Thymus (tissue), 11 donors: ENCODE measurements at regions not wholly inside any gene's neighbourhood (a gene's known extent, or its start where the extent isn't known, plus 50 kb on each side); places are given as distances from the start of the nearest gene placed in this dataset.
"Not testable (repeated sequence)": the region's sequence is repeated elsewhere in the genome, so short reads cannot be mapped to it uniquely, and the experiment has no call there.

Experiments used
- DNase-seq, 9 donors: peaks; one replicate each; pipeline ENCODE4 v3.0.0-alpha.2; 2013; ENCODE audit warnings: low spot score in 9 of 9, low read depth in 6 of 9, missing footprints in 1 of 9
- H3K27ac ChIP-seq, 2 donors: one replicate each; pipeline ENCODE4 v1.5.1; 2013; ENCODE audit warnings: control low read depth in 1 of 2, low read depth in 1 of 2, low read length in 1 of 2, mild to moderate bottlenecking in 1 of 2, moderate library complexity in 1 of 2
- H3K27me3 ChIP-seq, 2 donors: one replicate each; pipeline ENCODE4 v1.5.1; 2013; ENCODE audit warnings: low read length in 1 of 2; ENCODE audit not compliant: control insufficient read depth in 2 of 2, insufficient read depth in 1 of 2
- H3K36me3 ChIP-seq, 2 donors: one replicate each; pipeline ENCODE4 v1.5.1; 2013; ENCODE audit warnings: low read length in 1 of 2, mild to moderate bottlenecking in 1 of 2, moderate library complexity in 1 of 2; ENCODE audit not compliant: control insufficient read depth in 2 of 2, insufficient read depth in 2 of 2
- H3K4me1 ChIP-seq, 2 donors: one replicate each; pipeline ENCODE4 v1.5.1; 2013; ENCODE audit warnings: low read length in 2 of 2; ENCODE audit not compliant: control insufficient read depth in 2 of 2, insufficient read depth in 2 of 2
- H3K4me3 ChIP-seq, 2 donors: one replicate each; pipeline ENCODE4 v1.5.1; 2013; ENCODE audit warnings: low read length in 2 of 2, control low read depth in 1 of 2, mild to moderate bottlenecking in 1 of 2
- H3K9me3 ChIP-seq, 2 donors: one replicate each; pipeline ENCODE4 v1.5.1; 2013; ENCODE audit warnings: low read length in 1 of 2, mild to moderate bottlenecking in 1 of 2; ENCODE audit not compliant: control insufficient read depth in 2 of 2, insufficient read depth in 1 of 2
- WGBS: extraction: QIAGEN DNeasy Blood & Tissue Kit; methylation state at CpG from one replicate; pipeline ENCODE4 v1.1.7; 2013; 5-methylcytosine and 5-hydroxymethylcytosine counted together
- donor health status: healthy.

GRCh38 chr6:93676581-93676980 is 257.2 kb upstream of the EPHA7 start:
- H3K27ac ChIP-seq, result no peak overlapping the region

GRCh38 chr6:93675856-93676417 is 256.6 kb upstream of the EPHA7 start:
- no peak overlapping the region for H3K4me3 ChIP-seq
- no peak for DNase-seq
- H3K36me3 ChIP-seq, result no peaks in the 10 kb centered on the region
- H3K27me3 ChIP-seq, result no peaks in the 10 kb centered on the region
- no peaks in the 10 kb centered on the region for H3K4me1 ChIP-seq
- 94% methylated on average over 1 of the region's 1 CpG for WGBS
- H3K9me3 ChIP-seq, result no peaks in the 10 kb centered on the region
- H3K27ac ChIP-seq, result no peak overlapping the region

More at GRCh38 chr6:93676581-93676980, 257.2 kb upstream of the EPHA7 start:
- Histone ChIP-seq H3K36me3 (no peaks in the 10 kb centered on the region), H3K4me3 (no peak overlapping the region), H3K27me3 (no peaks in the 10 kb centered on the region), H3K9me3 (no peaks in the 10 kb centered on the region), H3K4me1 (no peaks in the 10 kb centered on the region)
- no peak for DNase-seq
- 94% methylated on average over 1 of the region's 1 CpG for WGBS

GRCh38 chr6:93663111-93663510 is 243.8 kb upstream of the EPHA7 start:
- Histone ChIP-seq H3K27me3 (no peaks in the 10 kb centered on the region), H3K4me3 (no peak overlapping the region), H3K36me3 (no peaks in the 10 kb centered on the region), H3K4me1 (no peaks in the 10 kb centered on the region), H3K9me3 (peaks cover 0 to 3% of the 10 kb centered on the region in 2 donors), H3K27ac (no peak overlapping the region)
- DNase-seq, result no peak
- WGBS, result 53% methylated on average over 1 of the region's 1 CpG

- 84% methylated on average over 2 of the region's 2 CpGs for WGBS
- H3K9me3 ChIP-seq, result no peaks in the 10 kb centered on the region
- DNase-seq, result no peak
Observed at GRCh38 chr6:93654548-93654947, 235.2 kb upstream of the EPHA7 start.

GRCh38 chr6:93644611-93645010 is 225.3 kb upstream of the EPHA7 start:
- DNase-seq, result no peak
- H3K9me3 ChIP-seq, result peaks cover 0 to 7% of the 10 kb centered on the region in 2 donors
- no peaks in the 10 kb centered on the region for H3K36me3 ChIP-seq
- no peaks in the 10 kb centered on the region for H3K4me1 ChIP-seq
- no peaks in the 10 kb centered on the region for H3K27me3 ChIP-seq
- H3K4me3 ChIP-seq, result no peak overlapping the region
- H3K27ac ChIP-seq, result no peak overlapping the region
- 82% methylated on average over 5 of the region's 5 CpGs for WGBS

More at GRCh38 chr6:93654548-93654947, 235.2 kb upstream of the EPHA7 start:
- no peak overlapping the region for H3K27ac ChIP-seq
- H3K36me3 ChIP-seq, result no peaks in the 10 kb centered on the region
- no peaks in the 10 kb centered on the region for H3K4me1 ChIP-seq
- no peak overlapping the region for H3K4me3 ChIP-seq
- H3K27me3 ChIP-seq, result no peaks in the 10 kb centered on the region

GRCh38 chr6:93639126-93639525 is 219.8 kb upstream of the EPHA7 start:
- Histone ChIP-seq H3K36me3 (no peaks in the 10 kb centered on the region), H3K27me3 (no peaks in the 10 kb centered on the region), H3K4me1 (no peaks in the 10 kb centered on the region), H3K9me3 (peaks cover 0 to 6% of the 10 kb centered on the region in 2 donors), H3K27ac (no peak overlapping the region), H3K4me3 (no peak overlapping the region)
- no peak for DNase-seq

GRCh38 chr6:93636987-93637664 is 217.8 kb upstream of the EPHA7 start:
- not testable (repeated sequence) for H3K4me3 ChIP-seq, H3K36me3 ChIP-seq, H3K27me3 ChIP-seq, H3K4me1 ChIP-seq, H3K27ac ChIP-seq, DNase-seq, H3K9me3 ChIP-seq
- 94% methylated on average over 38 of the region's 38 CpGs for WGBS

GRCh38 chr6:93624408-93624807 is 205.0 kb upstream of the EPHA7 start:
- Histone ChIP-seq H3K4me1 (no peaks in the 10 kb centered on the region), H3K27me3 (no peaks in the 10 kb centered on the region), H3K27ac (no peak overlapping the region), H3K9me3 (no peaks in the 10 kb centered on the region), H3K4me3 (no peak overlapping the region), H3K36me3 (no peaks in the 10 kb centered on the region)
- WGBS, result 88% methylated on average over 3 of the region's 3 CpGs
- no peak for DNase-seq

- Histone ChIP-seq H3K27ac (no peak overlapping the region), H3K4me3 (no peak overlapping the region), H3K9me3 (no peaks in the 10 kb centered on the region), H3K27me3 (no peaks in the 10 kb centered on the region), H3K4me1 (no peaks in the 10 kb centered on the region), H3K36me3 (no peaks in the 10 kb centered on the region)
- 83% methylated on average over 1 of the region's 1 CpG for WGBS
- DNase-seq, result no peak
Observed at GRCh38 chr6:93621442-93621841, 202.1 kb upstream of the EPHA7 start.
